ENCODE measurements at regions not wholly inside any gene's neighbourhood (a gene's known extent, or its start where the extent isn't known, plus 50 kb on each side); places are given as distances from the start of the nearest gene placed in this dataset.

- TF ChIP-seq ATF7 (IDR thresholded peaks at IDR 0.05; ENCODE audit: low read depth), result no peak
- no peak for TF ChIP-seq REST (IDR thresholded peaks at IDR 0.05; ENCODE audit: low read depth, low read length)
- TF ChIP-seq ZBTB33 (IDR thresholded peaks at IDR 0.05), result no peak
- no peak for TF ChIP-seq GABPA (IDR thresholded peaks at IDR 0.05; ENCODE audit: low read depth)
- no peak for TF ChIP-seq CREM (IDR thresholded peaks at IDR 0.05; ENCODE audit: low read depth)
- TF ChIP-seq SKIL (IDR thresholded peaks at IDR 0.05; ENCODE audit: low read depth, poor library complexity, severe bottlenecking), result no peak
- no peak for TF ChIP-seq HCFC1 (IDR thresholded peaks at IDR 0.05; ENCODE audit: low read length)
- no peak for TF ChIP-seq JUNB (IDR thresholded peaks at IDR 0.05)
- TF ChIP-seq RBBP5 (conservative IDR thresholded peaks at IDR 0.05), result no peak
- TF ChIP-seq USF2 (IDR thresholded peaks at IDR 0.05; ENCODE audit: borderline replicate concordance, low read depth, low read length), result no peak
- TF ChIP-seq HDAC6 (IDR thresholded peaks at IDR 0.05; ENCODE audit: unreplicated experiment), result no peak
- no peak for TF ChIP-seq CEBPB (IDR thresholded peaks at IDR 0.05; ENCODE audit: borderline replicate concordance in 1 of 2, low read depth in 2 of 2, low read length in 2 of 2)
- Histone ChIP-seq H3K79me2 (ENCODE audit: control insufficient read depth, insufficient read depth, low read length) (no peaks in the 10 kb centered on the region), H4K20me1 (ENCODE audit: control insufficient read depth, insufficient read depth) (no peaks in the 10 kb centered on the region), H3K27ac (ENCODE audit: control insufficient read depth, insufficient read depth) (no peak overlapping the region), H3K4me3 (no peak overlapping the region), H3K27me3 (replicated peaks in 1 of 2; ENCODE audit: control insufficient read depth in 2 of 2, insufficient read depth in 2 of 2, low read length in 1 of 2) (no peaks in the 10 kb centered on the region), H3K36me3 (ENCODE audit: control insufficient read depth in 2 of 2, insufficient read depth in 2 of 2, low read length in 1 of 2) (no peaks in the 10 kb centered on the region), H2AFZ (ENCODE audit: control insufficient read depth, low read depth, low read length) (no peak overlapping the region), H3K4me2 (ENCODE audit: control insufficient read depth, insufficient read depth) (no peak overlapping the region), H3K4me1 (ENCODE audit: control insufficient read depth, insufficient read depth, low read length) (no peaks in the 10 kb centered on the region), H3K9ac (ENCODE audit: control insufficient read depth, insufficient read depth, low read length) (no peak overlapping the region), H3K9me3 (replicated peaks; ENCODE audit: control insufficient read depth, insufficient read depth, low read length) (no peaks in the 10 kb centered on the region)
- 51% methylated on average over 15 of the region's 15 CpGs for WGBS (ENCODE audit: insufficient coverage, insufficient replicate concordance, low lambda C conversion rate, missing lambda C conversion rate)
- ATAC-seq, result no peak
- FAIRE-seq, result no peak
- intact Hi-C loops (cut with micrococcal nuclease; ENCODE audit: unreplicated experiment) (no loop called here), in situ Hi-C loops (cut with MboI) (no loop called here)
- BruUV-seq (replicated peaks), result no TSS peak
- ChIA-PET CTCF (interaction anchor here (1.7 to 1.9 kb wide), 2 partner anchors 63 to 69 kb away, joined by 4 to 5 read pairs; no protein-coding TSS in a partner anchor), RAD21 (ENCODE audit: unreplicated experiment) (interaction anchor here (1.0 kb wide), 1 partner anchor 114 kb away, joined by 3 read pairs; no protein-coding TSS in a partner anchor), SMC1A (ENCODE audit: uncharacterized antibody, unreplicated experiment) (no interaction called here), POLR2A (no interaction called here)
- DNase-seq (ENCODE audit: low read depth, low spot score), result no peak
Measured at GRCh38 chr13:62625214-62625881, 1209.7 kb upstream of the PCDH20 start.
